ENCODE measurements at regions not wholly inside any gene's neighbourhood (a gene's known extent, or its start where the extent isn't known, plus 50 kb on each side); places are given as distances from the start of the nearest gene placed in this dataset.

GRCh38 chr3:118171236-118171852 lies 863.3 kb downstream of the IGSF11 start:
- H3K9me2 ChIP-seq (replicated peaks; ENCODE audit: insufficient read depth, low read length) = no peaks in the 10 kb centered on the region
- TF ChIP-seq EZH2 (optimal IDR thresholded peaks at IDR 0.05; ENCODE audit: low read depth, low read length) = no peak
- TF ChIP-seq EZH2phosphoT487 (IDR thresholded peaks at IDR 0.05; ENCODE audit: low read length) = no peak
- no peak for TF ChIP-seq CTCF (IDR thresholded peaks at IDR 0.05; ENCODE audit: low read length)

GRCh38 chr3:118180853-118181252 lies 853.8 kb downstream of the IGSF11 start:
- Histone ChIP-seq H3K4me2 (ENCODE audit: low read depth, low read length) (peak overlapping the region; percentile 17), H2AFZ (ENCODE audit: low read length) (no peak overlapping the region), H3F3A (ENCODE audit: insufficient read depth, low read length) (peaks cover 16% of the 10 kb centered on the region), H3K4me3 (ENCODE audit: low read length) (no peak overlapping the region), H3K9ac (ENCODE audit: low read length) (no peak overlapping the region), H3K79me2 (ENCODE audit: low read length) (no peaks in the 10 kb centered on the region), H3K4me1 (ENCODE audit: low read length) (peaks cover 13% of the 10 kb centered on the region), H4K20me1 (ENCODE audit: insufficient read depth, low read length) (no peaks in the 10 kb centered on the region), H3K9me3 (replicated peaks; ENCODE audit: insufficient read depth, low read length) (no peaks in the 10 kb centered on the region), H3K36me3 (replicated peaks; ENCODE audit: insufficient read depth, low read length) (no peaks in the 10 kb centered on the region), H3K27ac (ENCODE audit: low read length) (peak overlapping the region; percentile 30; the same call in 1 of the 2 replicates), H3K27me3 (replicated peaks; ENCODE audit: insufficient read depth, low read length) (no peaks in the 10 kb centered on the region), H3K9me2 (replicated peaks; ENCODE audit: insufficient read depth, low read length) (no peaks in the 10 kb centered on the region)
- peak; percentile 30 for DNase-seq
- TF ChIP-seq EZH2phosphoT487 (IDR thresholded peaks at IDR 0.05; ENCODE audit: low read length) (no peak), EZH2 (optimal IDR thresholded peaks at IDR 0.05; ENCODE audit: low read depth, low read length) (no peak), CTCF (IDR thresholded peaks at IDR 0.05; ENCODE audit: low read length) (no peak)

More at GRCh38 chr3:118171236-118171852, 863.3 kb downstream of the IGSF11 start:
- no peak for DNase-seq
- Histone ChIP-seq H3F3A (ENCODE audit: insufficient read depth, low read length) (no peaks in the 10 kb centered on the region; the same call in 1 of the 2 replicates), H2AFZ (ENCODE audit: low read length) (no peak overlapping the region), H3K27me3 (replicated peaks; ENCODE audit: insufficient read depth, low read length) (no peaks in the 10 kb centered on the region), H3K4me2 (ENCODE audit: low read depth, low read length) (no peak overlapping the region), H3K79me2 (ENCODE audit: low read length) (no peaks in the 10 kb centered on the region), H3K36me3 (replicated peaks; ENCODE audit: insufficient read depth, low read length) (no peaks in the 10 kb centered on the region), H3K4me3 (ENCODE audit: low read length) (no peak overlapping the region), H4K20me1 (ENCODE audit: insufficient read depth, low read length) (no peaks in the 10 kb centered on the region), H3K9me3 (replicated peaks; ENCODE audit: insufficient read depth, low read length) (no peaks in the 10 kb centered on the region), H3K9ac (ENCODE audit: low read length) (no peak overlapping the region), H3K27ac (ENCODE audit: low read length) (no peak overlapping the region), H3K4me1 (ENCODE audit: low read length) (no peaks in the 10 kb centered on the region)

- no peak for TF ChIP-seq EZH2phosphoT487 (IDR thresholded peaks at IDR 0.05; ENCODE audit: low read length)
- TF ChIP-seq CTCF (IDR thresholded peaks at IDR 0.05; ENCODE audit: low read length) = no peak
- no peak for TF ChIP-seq EZH2 (optimal IDR thresholded peaks at IDR 0.05; ENCODE audit: low read depth, low read length)
- H3K4me2 ChIP-seq (ENCODE audit: low read depth, low read length) = peak overlapping the region; percentile 17
- no peak overlapping the region for H2AFZ ChIP-seq (ENCODE audit: low read length)
These were observed 853.4 kb downstream of the IGSF11 start for GRCh38 chr3:118181274-118181673.

More at GRCh38 chr3:118181274-118181673, 853.4 kb downstream of the IGSF11 start:
- Histone ChIP-seq H3K27ac (ENCODE audit: low read length) (peak overlapping the region; percentile 30; the same call in 1 of the 2 replicates), H3K9ac (ENCODE audit: low read length) (no peak overlapping the region), H3K36me3 (replicated peaks; ENCODE audit: insufficient read depth, low read length) (no peaks in the 10 kb centered on the region), H3K9me2 (replicated peaks; ENCODE audit: insufficient read depth, low read length) (no peaks in the 10 kb centered on the region), H3K4me1 (ENCODE audit: low read length) (peaks cover 13% of the 10 kb centered on the region), H3K79me2 (ENCODE audit: low read length) (no peaks in the 10 kb centered on the region), H3K9me3 (replicated peaks; ENCODE audit: insufficient read depth, low read length) (no peaks in the 10 kb centered on the region), H4K20me1 (ENCODE audit: insufficient read depth, low read length) (no peaks in the 10 kb centered on the region), H3F3A (ENCODE audit: insufficient read depth, low read length) (peaks cover 16% of the 10 kb centered on the region), H3K4me3 (ENCODE audit: low read length) (no peak overlapping the region), H3K27me3 (replicated peaks; ENCODE audit: insufficient read depth, low read length) (no peaks in the 10 kb centered on the region)
- DNase-seq = peak; percentile 72

Data from MM.1S (cell line).